ENCODE measurements at regions not wholly inside any gene's neighbourhood (a gene's known extent, or its start where the extent isn't known, plus 50 kb on each side); places are given as distances from the start of the nearest gene placed in this dataset.

GRCh38 chr3:15948388-15948787 is 150.6 kb upstream of the ANKRD28 start:
- TF ChIP-seq CTCF (IDR thresholded peaks at IDR 0.05): no peak
- TF ChIP-seq EP300 (IDR thresholded peaks at IDR 0.05): no peak
- TF ChIP-seq POLR2AphosphoS5 (IDR thresholded peaks at IDR 0.05): no peak
